SK-N-SH treated with all-trans-retinoic acid at 6 μM for 48 hours (cell line): ENCODE measurements at regions not wholly inside any gene's neighbourhood (a gene's known extent, or its start where the extent isn't known, plus 50 kb on each side); places are given as distances from the start of the nearest gene placed in this dataset.
A peak's percentile ranks its signal among the peaks of the same experiment; 100 is the strongest.

Source experiments
- ATAC-seq: fragments of 200-7000 bp; cut with Tn5 transposase; 3 replicates; pipeline ENCODE4 v1.9.1; 2020; ENCODE audit warnings: mild to moderate bottlenecking, moderate library complexity
- ARNTL ChIP-seq: fragments of 450-650 bp; formaldehyde crosslinking; IDR thresholded peaks from 2 replicates; pipeline ENCODE4 v1.5.0; 2020; ENCODE audit warnings: low read depth, mild to moderate bottlenecking, moderate library complexity, borderline replicate concordance
- CSDC2 ChIP-seq: fragments of 250-450 bp; sonication (Bioruptor Pico); IDR thresholded peaks from 2 replicates; pipeline ENCODE4 v1.5.0; 2020; ENCODE audit warnings: mild to moderate bottlenecking, moderate library complexity
- CSRNP3 ChIP-seq: fragments of 250-450 bp; sonication (Bioruptor Pico); IDR thresholded peaks from 2 replicates; pipeline ENCODE4 v1.5.1; 2021; ENCODE audit warnings: mild to moderate bottlenecking, moderate library complexity
- ESRRG ChIP-seq: fragments of 250-450 bp; sonication (Bioruptor Pico); IDR thresholded peaks from 2 replicates; pipeline ENCODE4 v1.6.1; 2021; ENCODE audit warnings: mild to moderate bottlenecking
- GLIS3 ChIP-seq: fragments of 250-450 bp; sonication (Bioruptor Pico); IDR thresholded peaks from 2 replicates; pipeline ENCODE4 v1.5.0; 2020; ENCODE audit warnings: mild to moderate bottlenecking, moderate library complexity
- ISL1 ChIP-seq: fragments of 250-450 bp; sonication (Bioruptor Pico); IDR thresholded peaks from 2 replicates; pipeline ENCODE4 v2.1.2; 2022; ENCODE audit warnings: mild to moderate bottlenecking, moderate library complexity
- PATZ1 ChIP-seq: fragments of 250-450 bp; sonication (Bioruptor Pico); IDR thresholded peaks from 2 replicates; pipeline ENCODE4 v1.8.0; 2020; ENCODE audit warnings: mild to moderate bottlenecking, moderate library complexity, borderline replicate concordance
- POU6F1 ChIP-seq: fragments of 250-450 bp; sonication (Bioruptor Pico); IDR thresholded peaks from 2 replicates; pipeline ENCODE4 v1.8.0; 2021; ENCODE audit warnings: low read depth, mild to moderate bottlenecking, moderate library complexity, borderline replicate concordance
- RARB ChIP-seq: fragments of 250-450 bp; sonication (Bioruptor Pico); IDR thresholded peaks from 2 replicates; pipeline ENCODE4 v1.8.0; 2021; ENCODE audit warnings: mild to moderate bottlenecking, moderate library complexity
- TOX ChIP-seq: fragments of 250-450 bp; sonication (Bioruptor Pico); IDR thresholded peaks from 2 replicates; pipeline ENCODE4 v1.8.0; 2021; ENCODE audit warnings: mild to moderate bottlenecking, moderate library complexity, borderline replicate concordance
- TSHZ2 ChIP-seq: fragments of 250-450 bp; sonication (Bioruptor Pico); IDR thresholded peaks from 2 replicates; pipeline ENCODE4 v1.5.0; 2020; ENCODE audit warnings: mild to moderate bottlenecking, moderate library complexity
- ZC3H10 ChIP-seq: fragments of 250-450 bp; sonication (Bioruptor Pico); IDR thresholded peaks from 2 replicates; pipeline ENCODE4 v1.5.1; 2021; ENCODE audit warnings: mild to moderate bottlenecking, moderate library complexity
- ZFP3 ChIP-seq: fragments of 250-450 bp; sonication (Bioruptor Pico); IDR thresholded peaks from 2 replicates; pipeline ENCODE4 v1.5.0; 2020; ENCODE audit warnings: mild to moderate bottlenecking, moderate library complexity
- ZFP30 ChIP-seq: fragments of 450-650 bp; formaldehyde crosslinking; IDR thresholded peaks from 2 replicates; pipeline ENCODE4 v1.5.0; 2022; ENCODE audit warnings: mild to moderate bottlenecking, moderate library complexity
- ZNF565 ChIP-seq: fragments of 450-650 bp; formaldehyde crosslinking; conservative IDR thresholded peaks from 2 replicates; pipeline ENCODE4 v1.5.0; 2020; ENCODE audit warnings: low read depth, mild to moderate bottlenecking, moderate library complexity
- ZNF70 ChIP-seq: fragments of 450-650 bp; formaldehyde crosslinking; IDR thresholded peaks from 2 replicates; pipeline ENCODE4 v1.5.0; 2020; ENCODE audit warnings: mild to moderate bottlenecking, moderate library complexity
- ZNF8 ChIP-seq: fragments of 450-650 bp; formaldehyde crosslinking; IDR thresholded peaks from 2 replicates; pipeline ENCODE4 v1.5.0; 2020; ENCODE audit warnings: mild to moderate bottlenecking, moderate library complexity
- TF ChIP-seq, protein P1 (sequence below): fragments of 250-450 bp; sonication (Bioruptor Pico); IDR thresholded peaks from 2 replicates; pipeline ENCODE4 v1.5.1; 2020; ENCODE audit warnings: low read depth, mild to moderate bottlenecking, moderate library complexity

- TF ChIP-seq PATZ1 (no peak), ZC3H10 (no peak), TOX (CRISPR knock-in tag) (no peak), ZFP30 (CRISPR knock-in tag) (no peak), RARB (CRISPR knock-in tag) (no peak)
Observed at GRCh38 chr2:204257781-204258180, 287.5 kb upstream of the PARD3B start (continued).

DNA sequence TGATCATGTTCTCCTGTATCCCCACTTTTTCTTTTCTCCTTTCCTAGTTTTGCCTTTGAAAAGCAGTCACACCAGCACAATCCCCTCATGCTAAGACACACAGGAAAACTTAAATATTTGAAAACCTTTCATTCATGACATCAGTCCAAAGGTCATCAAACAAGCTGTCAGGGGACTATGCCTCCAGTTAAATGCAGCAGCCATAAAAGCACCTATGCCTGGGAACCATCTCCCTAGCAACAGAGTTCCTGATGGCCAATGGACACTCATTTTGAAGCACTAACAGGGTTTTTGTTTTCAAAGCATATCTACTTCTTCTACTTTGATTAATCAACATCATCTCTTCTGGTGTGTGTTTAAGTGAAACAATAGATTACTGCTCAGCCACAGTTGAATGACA, 286.4 kb upstream of the PARD3B start:
- TF ChIP-seq ZFP3, result no peak
- no peak for TF ChIP-seq PATZ1
- no peak for ATAC-seq

DNA sequence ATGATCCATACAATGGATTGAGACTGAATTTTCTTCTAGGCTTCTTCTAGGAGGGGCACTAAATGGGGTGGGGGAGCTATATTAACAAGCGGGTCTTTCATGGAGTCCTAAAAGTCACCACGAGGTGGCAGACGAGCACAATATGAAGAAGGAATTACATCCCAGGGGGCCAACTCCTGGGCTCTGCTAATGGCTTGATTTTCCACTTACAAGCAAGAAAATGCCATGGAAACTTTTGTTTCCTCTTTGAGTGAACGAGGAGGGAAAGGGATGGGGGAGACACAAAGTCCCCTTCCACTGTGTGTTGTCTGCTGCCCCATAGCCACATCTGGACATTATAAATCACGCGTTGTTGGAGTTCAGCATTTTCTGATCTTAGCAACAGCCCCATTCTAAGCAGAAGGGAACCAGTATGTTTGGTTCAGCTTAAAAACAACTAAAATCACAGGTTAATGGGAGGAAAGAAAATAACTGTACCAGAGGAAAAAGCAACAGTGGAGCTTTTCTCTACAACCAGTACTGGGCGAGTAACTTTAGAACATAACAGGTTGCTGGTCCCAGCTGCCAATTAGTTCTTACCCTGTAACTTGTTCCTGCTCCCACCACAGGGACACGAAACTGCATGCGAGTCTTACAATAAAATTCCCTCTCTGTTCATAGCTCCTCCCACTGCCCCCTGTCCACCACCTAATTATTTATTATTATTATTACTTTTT, 285.0 kb upstream of the PARD3B start:
- no peak for TF ChIP-seq TOX (CRISPR knock-in tag)
- TF ChIP-seq ZNF565 (CRISPR knock-in tag), result no peak
- TF ChIP-seq CSDC2 (CRISPR knock-in tag), result no peak
- TF ChIP-seq CSRNP3 (CRISPR knock-in tag), result no peak
- ATAC-seq, result peak; percentile 96

GRCh38 chr2:204260901-204261300, 284.4 kb upstream of the PARD3B start:
- ATAC-seq, result no peak
- TF ChIP-seq TOX (CRISPR knock-in tag) (no peak), ISL1 (CRISPR knock-in tag) (no peak), ZNF8 (CRISPR knock-in tag) (no peak), GLIS3 (CRISPR knock-in tag) (no peak), ESRRG (CRISPR knock-in tag) (no peak), ZC3H10 (no peak), PATZ1 (no peak), CSDC2 (CRISPR knock-in tag) (no peak), ARNTL (no peak), POU6F1 (CRISPR knock-in tag) (no peak), ZNF70 (CRISPR knock-in tag) (no peak), ZFP3 (no peak), TSHZ2 (CRISPR knock-in tag) (no peak)
- TF ChIP-seq, protein P1, sequence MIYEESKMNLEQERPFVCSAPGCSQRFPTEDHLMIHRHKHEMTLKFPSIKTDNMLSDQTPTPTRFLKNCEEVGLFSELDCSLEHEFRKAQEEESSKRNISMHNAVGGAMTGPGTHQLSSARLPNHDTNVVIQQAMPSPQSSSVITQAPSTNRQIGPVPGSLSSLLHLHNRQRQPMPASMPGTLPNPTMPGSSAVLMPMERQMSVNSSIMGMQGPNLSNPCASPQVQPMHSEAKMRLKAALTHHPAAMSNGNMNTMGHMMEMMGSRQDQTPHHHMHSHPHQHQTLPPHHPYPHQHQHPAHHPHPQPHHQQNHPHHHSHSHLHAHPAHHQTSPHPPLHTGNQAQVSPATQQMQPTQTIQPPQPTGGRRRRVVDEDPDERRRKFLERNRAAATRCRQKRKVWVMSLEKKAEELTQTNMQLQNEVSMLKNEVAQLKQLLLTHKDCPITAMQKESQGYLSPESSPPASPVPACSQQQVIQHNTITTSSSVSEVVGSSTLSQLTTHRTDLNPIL, result no peak
